OCI-LY3 (cell line): ENCODE measurements at regions not wholly inside any gene's neighbourhood (a gene's known extent, or its start where the extent isn't known, plus 50 kb on each side); places are given as distances from the start of the nearest gene placed in this dataset.

Experiments
- H2AFZ ChIP-seq: fragments of 200-600, 300-600 bp; shearing (Covaris generic); 2 replicates; pipeline ENCODE4 v1.6.0; 2014; ENCODE audit warnings: antibody characterized with exemption, low read depth, low read length
- H3K27ac ChIP-seq: fragments of 200-600, 300-600 bp; sonication (generic); 2 replicates; pipeline ENCODE4 v1.5.1; 2014; ENCODE audit warnings: mild to moderate bottlenecking, low read length, moderate library complexity, mixed read lengths
- H3K27me3 ChIP-seq: fragments of 200-600, 300-600 bp; sonication (generic); 2 replicates; pipeline ENCODE4 v1.6.1; 2014; ENCODE audit warnings: low read depth, low read length, mixed read lengths
- H3K36me3 ChIP-seq: fragments of 200-600, 300-600 bp; sonication (generic); replicated peaks from 2 replicates; pipeline ENCODE3; 2014; ENCODE audit warnings: low read depth, low read length, mixed read lengths
- H3K4me1 ChIP-seq: fragments of 300-600, 200-600 bp; sonication (generic); 2 replicates; pipeline ENCODE4 v1.6.1; 2014; ENCODE audit warnings: low read length, mixed read lengths
- H3K4me2 ChIP-seq: fragments of 200-600, 300-600 bp; sonication (generic); 2 replicates; pipeline ENCODE4 v1.6.1; 2014; ENCODE audit warnings: low read length, mixed read lengths
- H3K4me3 ChIP-seq: fragments of 300-600, 200-600 bp; sonication (generic); 2 replicates; pipeline ENCODE4 v1.5.1; 2014; ENCODE audit warnings: antibody characterized with exemption, mild to moderate bottlenecking, low read length, moderate library complexity
- H3K79me2 ChIP-seq: fragments of 300-600, 200-600 bp; shearing (Covaris generic); 2 replicates; pipeline ENCODE4 v1.6.1; 2014; ENCODE audit warnings: mild to moderate bottlenecking, low read length, mixed read lengths
- H3K9ac ChIP-seq: fragments of 300-600, 200-600 bp; shearing (Covaris generic); 2 replicates; pipeline ENCODE4 v1.6.0; 2014; ENCODE audit warnings: mild to moderate bottlenecking, low read length, moderate library complexity
- H3K9me3 ChIP-seq: fragments of 200-600, 300-600 bp; shearing (Covaris generic); 2 replicates; pipeline ENCODE4 v1.6.1; 2014; ENCODE audit warnings: low read length, mixed read lengths; ENCODE audit not compliant: insufficient read depth
- H4K20me1 ChIP-seq: fragments of 200-600, 300-600 bp; sonication (generic); 2 replicates; pipeline ENCODE4 v1.6.1; 2016; ENCODE audit warnings: low read length, mixed read lengths; ENCODE audit not compliant: insufficient read depth
- CTCF ChIP-seq: fragments of 200-600, 300-600 bp; sonication (generic); IDR thresholded peaks from 2 replicates; pipeline ENCODE4 v1.5.1; 2014; ENCODE audit warnings: antibody characterized with exemption, low read length, low read depth
- EZH2phosphoT487 ChIP-seq: fragments of 200-600 bp; shearing (Covaris generic); IDR thresholded peaks from 2 replicates; pipeline ENCODE4 v1.6.1; 2018; ENCODE audit warnings: antibody characterized with exemption, mixed run types, low read depth

DNA sequence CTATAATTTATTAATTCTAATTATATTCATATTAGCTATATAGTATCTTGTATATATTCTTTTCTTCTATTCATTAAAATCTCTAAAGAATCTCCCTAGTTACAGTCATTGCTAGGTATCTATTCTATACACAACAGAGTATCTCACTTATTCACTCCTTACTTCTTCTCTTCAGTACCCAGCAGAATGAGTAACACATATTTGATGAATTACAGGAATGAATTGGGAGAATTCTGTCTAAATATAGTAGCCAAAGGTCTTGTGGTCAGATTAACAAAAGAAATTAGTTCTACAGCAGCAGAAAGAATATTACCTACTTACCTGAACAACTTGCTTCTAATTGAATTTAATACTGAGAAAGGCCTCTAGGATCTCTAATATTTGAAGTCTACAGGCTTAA lies 758.0 kb upstream of the ZEB2 start:
- no peak overlapping the region for H3K9ac ChIP-seq
- peaks cover 4% of the 10 kb centered on the region; the same call in 1 of the 2 replicates for H3K9me3 ChIP-seq
- H3K79me2 ChIP-seq = no peaks in the 10 kb centered on the region
- no peak overlapping the region for H2AFZ ChIP-seq
- no peaks in the 10 kb centered on the region for H3K4me1 ChIP-seq
- no peak for TF ChIP-seq CTCF
- TF ChIP-seq EZH2phosphoT487 = no peak
- no peak overlapping the region for H3K4me3 ChIP-seq
- H3K36me3 ChIP-seq = no peaks in the 10 kb centered on the region
- no peak overlapping the region for H3K4me2 ChIP-seq
- H4K20me1 ChIP-seq = no peaks in the 10 kb centered on the region
- no peak overlapping the region for H3K27ac ChIP-seq
- H3K27me3 ChIP-seq = no peaks in the 10 kb centered on the region

GRCh38 chr2:145273840-145274239 lies 753.9 kb upstream of the ZEB2 start:
- Histone ChIP-seq H2AFZ (no peak overlapping the region), H3K36me3 (no peaks in the 10 kb centered on the region), H3K9ac (no peak overlapping the region), H3K9me3 (peaks cover 8% of the 10 kb centered on the region), H3K27ac (no peak overlapping the region), H3K4me3 (no peak overlapping the region), H4K20me1 (no peaks in the 10 kb centered on the region), H3K27me3 (no peaks in the 10 kb centered on the region), H3K4me1 (no peaks in the 10 kb centered on the region), H3K4me2 (no peak overlapping the region), H3K79me2 (no peaks in the 10 kb centered on the region)
- TF ChIP-seq CTCF = no peak
- no peak for TF ChIP-seq EZH2phosphoT487

DNA sequence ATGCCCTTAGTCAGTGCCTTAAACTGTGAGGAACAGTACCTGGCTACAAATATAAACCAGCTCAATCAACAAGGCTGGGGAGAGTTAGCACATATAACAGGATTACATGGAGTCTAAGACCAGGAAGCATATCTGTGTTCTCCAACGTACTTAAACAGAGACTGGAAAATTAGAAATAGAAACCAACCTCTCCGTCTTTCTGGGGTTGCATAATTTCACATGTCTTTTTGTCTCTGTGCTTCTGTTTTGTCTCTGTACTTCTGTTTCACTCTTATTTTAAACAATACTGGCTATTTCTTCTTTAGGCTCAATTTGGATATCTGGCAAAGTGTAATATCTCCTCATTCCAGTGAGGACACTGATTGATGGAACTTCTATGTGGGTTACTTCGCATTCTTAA lies 749.0 kb upstream of the ZEB2 start:
- no peaks in the 10 kb centered on the region for H4K20me1 ChIP-seq
- no peaks in the 10 kb centered on the region for H3K36me3 ChIP-seq
- no peak overlapping the region for H3K4me3 ChIP-seq
- H3K79me2 ChIP-seq = no peaks in the 10 kb centered on the region
- H3K9me3 ChIP-seq = peaks cover 8% of the 10 kb centered on the region
- no peak overlapping the region for H2AFZ ChIP-seq
- TF ChIP-seq EZH2phosphoT487 (no peak), CTCF (no peak)
- H3K27me3 ChIP-seq = no peaks in the 10 kb centered on the region
- no peak overlapping the region for H3K27ac ChIP-seq
- no peak overlapping the region for H3K9ac ChIP-seq
- H3K4me2 ChIP-seq = no peak overlapping the region
- no peaks in the 10 kb centered on the region for H3K4me1 ChIP-seq

GRCh38 chr2:145267451-145267850 lies 747.5 kb upstream of the ZEB2 start:
- Histone ChIP-seq H3K4me2 (no peak overlapping the region), H3K79me2 (no peaks in the 10 kb centered on the region), H3K27me3 (no peaks in the 10 kb centered on the region), H3K4me3 (no peak overlapping the region), H3K27ac (no peak overlapping the region), H3K36me3 (no peaks in the 10 kb centered on the region), H3K9ac (no peak overlapping the region), H2AFZ (no peak overlapping the region), H3K9me3 (peaks cover 4% of the 10 kb centered on the region; the same call in 1 of the 2 replicates), H3K4me1 (no peaks in the 10 kb centered on the region), H4K20me1 (no peaks in the 10 kb centered on the region)
- TF ChIP-seq EZH2phosphoT487 (no peak), CTCF (no peak)
